Gastroesophageal sphincter (tissue), 4 donors: ENCODE measurements at regions not wholly inside any gene's neighbourhood (a gene's known extent, or its start where the extent isn't known, plus 50 kb on each side); places are given as distances from the start of the nearest gene placed in this dataset.
A peak's percentile ranks its signal among the peaks of the same experiment; 100 is the strongest.

ENCODE experiments used
- ATAC-seq: fragments of 150-250 bp; one replicate; pipeline ENCODE4 v1.9.1; 2016; ENCODE audit warnings: mild to moderate bottlenecking, moderate library complexity
- H3K27ac ChIP-seq, 4 donors: fragments of 200-600 bp; sonication (generic) in 3 of 4; 1 replicate in 3 of 4; 2 replicates in 1 of 4; pipeline ENCODE4 v1.5.1; 2016 to 2019
- H3K27me3 ChIP-seq: fragments of 200-600 bp; sonication (generic); one replicate; pipeline ENCODE4 v1.5.1; 2019
- H3K36me3 ChIP-seq, 2 donors: fragments of 200-600 bp; sonication (generic); one replicate each; pipeline ENCODE4 v1.5.1; 2019; ENCODE audit warnings: control low read depth in 1 of 2
- H3K4me1 ChIP-seq, 3 donors: fragments of 200-600 bp; sonication (generic); 1 replicate in 2 of 3; 2 replicates in 1 of 3; pipeline ENCODE4 v1.5.1; 2016 to 2019; ENCODE audit warnings: control low read depth in 2 of 3
- H3K4me3 ChIP-seq, 2 donors: fragments of 200-600 bp; sonication (generic); one replicate each; pipeline ENCODE4 v1.5.1; 2019; ENCODE audit warnings: mild to moderate bottlenecking in 1 of 2, moderate library complexity in 1 of 2
- H3K9me3 ChIP-seq, 3 donors: fragments of 200-600 bp; sonication (generic); one replicate each; pipeline ENCODE4 v1.5.1; 2017 to 2019; ENCODE audit warnings: control low read depth in 2 of 3
- CTCF ChIP-seq, 4 experiments: fragments of 200-600 bp in 2 of 4; fragments of 450-650 bp in 2 of 4; sonication (generic) in 1 of 4; IDR thresholded peaks; one replicate each; pipeline ENCODE4 v1.5.1; 2017 to 2019; ENCODE audit warnings: antibody characterized with exemption in 4 of 4, mild to moderate bottlenecking in 2 of 4, moderate library complexity in 2 of 4
- EP300 ChIP-seq: sonication (generic); formaldehyde crosslinking; IDR thresholded peaks from one replicate; pipeline ENCODE4 v1.6.1; 2017; ENCODE audit warnings: antibody characterized with exemption, mild to moderate bottlenecking
- POLR2A ChIP-seq, 2 donors: fragments of 450-650 bp; IDR thresholded peaks; one replicate each; pipeline ENCODE4 v1.6.1; 2017; ENCODE audit warnings: antibody characterized with exemption in 2 of 2, mild to moderate bottlenecking in 2 of 2, moderate library complexity in 1 of 2
- POLR2AphosphoS5 ChIP-seq: sonication (generic); formaldehyde crosslinking; IDR thresholded peaks from one replicate; pipeline ENCODE4 v1.6.1; 2017; ENCODE audit warnings: antibody characterized with exemption
- WGBS, 2 donors: methylation state at CpG; one replicate each; pipeline ENCODE4 v1.1.5; 2018; ENCODE audit warnings: low coverage in 1 of 2; 5-methylcytosine and 5-hydroxymethylcytosine counted together

GRCh38 chr18:54740136-54740846, 88.0 kb upstream of the RAB27B start:
- no peak overlapping the region for H3K27ac ChIP-seq
- no peaks in the 10 kb centered on the region for H3K9me3 ChIP-seq
- ATAC-seq, result no peak
- no peak overlapping the region for H3K4me3 ChIP-seq
- no peak for TF ChIP-seq EP300
- TF ChIP-seq CTCF (IDR thresholded peaks at IDR 0.05), result no peak
- TF ChIP-seq POLR2AphosphoS5, result no peak
- no peak for TF ChIP-seq POLR2A (IDR thresholded peaks at IDR 0.05)
- WGBS, 2 donors, result 43 to 44% methylated on average over 3 of the region's 3 CpGs
- H3K27me3 ChIP-seq, result no peaks in the 10 kb centered on the region
- no peaks in the 10 kb centered on the region for H3K36me3 ChIP-seq
- peaks cover 0 to 9% (median 3%) of the 10 kb centered on the region in 3 donors for H3K4me1 ChIP-seq

DNA sequence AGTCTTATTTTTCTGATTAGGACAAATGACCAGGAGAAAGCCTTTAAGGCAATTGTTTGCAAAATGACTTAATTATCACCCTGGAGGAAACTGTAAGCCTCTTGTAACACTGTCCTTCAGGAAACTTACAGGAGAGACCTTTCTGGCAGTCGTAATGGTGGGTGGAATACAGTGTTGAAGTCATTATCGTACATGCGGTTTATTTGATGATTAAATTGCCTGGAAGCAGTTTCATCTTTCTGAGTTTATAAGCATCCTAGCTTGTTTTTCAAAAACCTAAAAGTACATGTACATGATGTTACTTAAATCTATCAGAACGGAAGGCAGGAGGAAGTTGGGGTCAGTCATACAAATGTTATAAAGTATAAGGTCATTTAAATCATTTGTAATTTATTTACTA, 86.2 kb upstream of the RAB27B start:
- H3K27ac ChIP-seq, result no peak overlapping the region
- 57 to 70% methylated on average over 4 of the region's 4 CpGs for WGBS, 2 donors

DNA sequence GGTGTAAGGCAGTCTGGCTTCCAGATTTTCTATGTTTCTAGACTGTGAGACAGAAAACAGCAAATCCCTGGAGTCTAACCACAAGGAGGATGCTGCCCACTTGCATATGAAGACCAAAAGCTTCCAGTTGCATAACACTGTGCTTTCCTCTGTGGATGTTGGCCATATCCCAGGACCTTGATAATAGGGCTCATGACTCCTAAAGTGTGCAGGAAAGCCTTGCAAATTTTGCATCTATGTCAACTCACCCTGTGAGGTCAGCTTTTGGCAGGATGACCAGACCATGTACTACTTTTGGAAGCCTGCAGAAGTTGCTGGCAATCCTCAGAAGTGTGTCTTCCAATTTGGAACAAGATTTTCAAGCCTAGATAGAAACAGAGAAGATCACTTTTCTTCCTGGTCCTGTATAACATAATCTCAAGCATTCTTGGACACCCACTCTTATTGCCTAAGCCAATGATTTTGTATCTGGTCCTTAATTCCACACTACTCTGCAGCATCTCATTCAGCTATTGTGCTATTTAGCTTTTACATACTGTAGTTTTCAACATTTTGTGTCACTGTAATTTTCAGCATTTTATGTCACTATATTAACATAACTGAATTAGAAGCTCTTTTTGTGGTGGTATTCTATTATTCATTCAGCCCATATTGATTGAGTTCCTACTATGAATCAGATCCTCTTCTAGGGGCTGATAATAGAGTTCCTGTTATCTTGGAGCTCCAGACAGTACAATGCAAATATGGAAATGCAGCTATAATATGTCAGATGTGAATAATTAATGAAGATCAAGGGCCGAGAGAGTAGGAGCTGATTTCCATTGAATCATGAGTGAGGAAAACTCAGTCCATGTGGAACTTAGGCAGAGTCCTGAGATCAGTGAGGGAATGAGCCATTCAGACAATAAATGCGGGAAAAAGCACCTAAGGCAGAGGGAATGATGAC, 85.3 kb upstream of the RAB27B start:
- Histone ChIP-seq H3K36me3 (no peaks in the 10 kb centered on the region), H3K27me3 (no peaks in the 10 kb centered on the region), H3K9me3 (no peaks in the 10 kb centered on the region), H3K27ac (no peak overlapping the region), H3K4me3 (no peak overlapping the region), H3K4me1 (peaks cover 0 to 9% (median 3%) of the 10 kb centered on the region in 3 donors)
- WGBS, 2 donors, result 64 to 75% methylated on average over 2 of the region's 2 CpGs
- TF ChIP-seq POLR2A (IDR thresholded peaks at IDR 0.05), result no peak
- no peak for TF ChIP-seq CTCF (IDR thresholded peaks at IDR 0.05)
- TF ChIP-seq EP300, result no peak
- no peak for TF ChIP-seq POLR2AphosphoS5
- ATAC-seq, result peak; percentile 57

More for the DNA sequence above, 86.2 kb upstream of the RAB27B start:
- ATAC-seq, result no peak
- Histone ChIP-seq H3K9me3 (no peaks in the 10 kb centered on the region), H3K36me3 (no peaks in the 10 kb centered on the region), H3K4me1 (peaks cover 0 to 9% (median 3%) of the 10 kb centered on the region in 3 donors), H3K27me3 (no peaks in the 10 kb centered on the region), H3K4me3 (no peak overlapping the region)
- TF ChIP-seq CTCF (IDR thresholded peaks at IDR 0.05) (no peak), POLR2AphosphoS5 (no peak), EP300 (no peak), POLR2A (IDR thresholded peaks at IDR 0.05) (no peak)

DNA sequence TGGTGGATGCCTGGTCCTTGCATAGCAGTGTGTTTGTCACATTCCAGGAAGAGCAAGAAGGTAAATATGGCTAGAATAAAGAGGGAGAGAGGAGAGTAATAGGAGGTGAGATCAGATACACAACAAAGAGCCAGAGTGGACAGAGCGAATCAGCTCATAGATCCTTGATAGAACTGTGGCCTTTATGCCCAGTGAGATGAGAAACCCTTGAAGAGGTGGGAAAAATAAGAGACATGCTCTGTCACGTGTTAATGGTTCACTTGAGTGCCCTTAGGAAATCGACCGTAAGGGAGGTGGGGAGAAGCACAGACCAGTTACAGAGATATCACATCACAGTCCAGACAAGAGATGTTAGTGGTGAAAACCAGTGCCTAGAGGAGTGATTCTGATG, 84.7 kb upstream of the RAB27B start:
- no peaks in the 10 kb centered on the region for H3K9me3 ChIP-seq
- no peak for TF ChIP-seq CTCF (IDR thresholded peaks at IDR 0.05)
- no peak for TF ChIP-seq POLR2AphosphoS5
- TF ChIP-seq EP300, result no peak
- no peak for TF ChIP-seq POLR2A (IDR thresholded peaks at IDR 0.05)
- peaks cover 0 to 9% (median 3%) of the 10 kb centered on the region in 3 donors for H3K4me1 ChIP-seq
- no peak overlapping the region for H3K4me3 ChIP-seq
- 81 to 90% methylated on average over 3 to 4 of the region's 4 CpGs for WGBS, 2 donors
- no peak overlapping the region for H3K27ac ChIP-seq
- no peaks in the 10 kb centered on the region for H3K36me3 ChIP-seq
- no peak for ATAC-seq
- H3K27me3 ChIP-seq, result no peaks in the 10 kb centered on the region
